HL-60 (cell line): ENCODE measurements at regions not wholly inside any gene's neighbourhood (a gene's known extent, or its start where the extent isn't known, plus 50 kb on each side); places are given as distances from the start of the nearest gene placed in this dataset.
"Not testable (repeated sequence)": the region's sequence is repeated elsewhere in the genome, so short reads cannot be mapped to it uniquely, and the experiment has no call there.

Experiments
- DNase-seq, 2 experiments: peaks; one replicate each; pipeline ENCODE4 v3.0.0-alpha.2; 2010 to 2020; ENCODE audit warnings: low read depth in 1 of 2, low spot score in 1 of 2
- H3K27ac ChIP-seq: fragments of 250-450 bp; sonication (Bioruptor Pico); replicated peaks from 2 replicates; pipeline ENCODE4 v1.5.1; 2020; ENCODE audit warnings: mild to moderate bottlenecking, moderate library complexity
- H3K27me3 ChIP-seq: fragments of 250-450 bp; sonication (Bioruptor Pico); 2 replicates; pipeline ENCODE4 v1.5.1; 2021; ENCODE audit warnings: mild to moderate bottlenecking, moderate library complexity; ENCODE audit not compliant: insufficient read depth, poor library complexity, severe bottlenecking
- H3K4me3 ChIP-seq: replicated peaks from 2 replicates; pipeline ENCODE4 v1.5.1; 2011; ENCODE audit warnings: mild to moderate bottlenecking, control low read depth, low read length; ENCODE audit not compliant: insufficient read depth
- GABPA ChIP-seq: IDR thresholded peaks from 2 replicates; pipeline ENCODE4 v1.6.1; 2012; ENCODE audit warnings: low read depth
- POLR2AphosphoS5 ChIP-seq: IDR thresholded peaks from 2 replicates; pipeline ENCODE4 v1.6.1; 2012; ENCODE audit warnings: low read depth
- SPI1 ChIP-seq: IDR thresholded peaks from 2 replicates; pipeline ENCODE4 v1.6.1; 2012; ENCODE audit warnings: low read depth, mild to moderate bottlenecking, borderline replicate concordance
- TF ChIP-seq, protein P1 (sequence below): IDR thresholded peaks from 2 replicates; pipeline ENCODE4 v1.6.1; 2012; ENCODE audit warnings: low read depth; ENCODE audit not compliant: insufficient replicate concordance
- TF ChIP-seq, protein P2 (sequence below): IDR thresholded peaks from one replicate; pipeline ENCODE4 v1.5.1; 2011; ENCODE audit warnings: low read length, control low read depth, inconsistent platforms; ENCODE audit not compliant: insufficient read depth

DNA sequence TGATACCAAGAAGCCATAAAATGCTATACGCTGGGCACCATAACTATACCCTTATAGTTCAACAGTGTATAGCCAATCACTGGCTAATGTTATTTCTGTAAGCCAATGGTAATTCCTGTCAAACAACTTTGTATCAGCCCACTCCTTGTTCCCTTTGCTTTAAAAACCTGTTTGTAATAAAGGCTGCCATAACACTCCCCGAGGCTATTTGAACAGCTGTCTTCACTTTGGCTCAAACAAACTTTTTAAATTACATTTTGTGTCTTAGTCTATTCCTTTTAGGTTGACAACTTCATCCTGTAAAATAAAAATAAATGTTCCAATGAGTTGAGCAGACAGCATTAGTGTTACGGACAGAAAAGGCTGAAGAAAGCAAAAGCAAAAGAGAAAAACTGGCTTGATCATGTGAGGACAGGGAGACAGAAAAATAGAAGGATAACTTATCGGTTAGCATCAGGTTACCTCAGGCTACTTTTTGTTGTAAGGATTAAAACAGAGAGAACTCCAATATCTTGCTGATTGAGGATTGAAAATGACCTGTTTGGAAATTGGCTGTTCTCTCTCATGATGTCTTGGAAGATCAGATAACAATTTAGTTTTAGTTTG, 95.0 kb downstream of the AASDHPPT start:
- H3K27me3 ChIP-seq = no peaks in the 10 kb centered on the region
- H3K27ac ChIP-seq = no peak overlapping the region
- DNase-seq = no peak
- TF ChIP-seq, protein P1, sequence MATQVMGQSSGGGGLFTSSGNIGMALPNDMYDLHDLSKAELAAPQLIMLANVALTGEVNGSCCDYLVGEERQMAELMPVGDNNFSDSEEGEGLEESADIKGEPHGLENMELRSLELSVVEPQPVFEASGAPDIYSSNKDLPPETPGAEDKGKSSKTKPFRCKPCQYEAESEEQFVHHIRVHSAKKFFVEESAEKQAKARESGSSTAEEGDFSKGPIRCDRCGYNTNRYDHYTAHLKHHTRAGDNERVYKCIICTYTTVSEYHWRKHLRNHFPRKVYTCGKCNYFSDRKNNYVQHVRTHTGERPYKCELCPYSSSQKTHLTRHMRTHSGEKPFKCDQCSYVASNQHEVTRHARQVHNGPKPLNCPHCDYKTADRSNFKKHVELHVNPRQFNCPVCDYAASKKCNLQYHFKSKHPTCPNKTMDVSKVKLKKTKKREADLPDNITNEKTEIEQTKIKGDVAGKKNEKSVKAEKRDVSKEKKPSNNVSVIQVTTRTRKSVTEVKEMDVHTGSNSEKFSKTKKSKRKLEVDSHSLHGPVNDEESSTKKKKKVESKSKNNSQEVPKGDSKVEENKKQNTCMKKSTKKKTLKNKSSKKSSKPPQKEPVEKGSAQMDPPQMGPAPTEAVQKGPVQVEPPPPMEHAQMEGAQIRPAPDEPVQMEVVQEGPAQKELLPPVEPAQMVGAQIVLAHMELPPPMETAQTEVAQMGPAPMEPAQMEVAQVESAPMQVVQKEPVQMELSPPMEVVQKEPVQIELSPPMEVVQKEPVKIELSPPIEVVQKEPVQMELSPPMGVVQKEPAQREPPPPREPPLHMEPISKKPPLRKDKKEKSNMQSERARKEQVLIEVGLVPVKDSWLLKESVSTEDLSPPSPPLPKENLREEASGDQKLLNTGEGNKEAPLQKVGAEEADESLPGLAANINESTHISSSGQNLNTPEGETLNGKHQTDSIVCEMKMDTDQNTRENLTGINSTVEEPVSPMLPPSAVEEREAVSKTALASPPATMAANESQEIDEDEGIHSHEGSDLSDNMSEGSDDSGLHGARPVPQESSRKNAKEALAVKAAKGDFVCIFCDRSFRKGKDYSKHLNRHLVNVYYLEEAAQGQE = no peak
- TF ChIP-seq, protein P2, sequence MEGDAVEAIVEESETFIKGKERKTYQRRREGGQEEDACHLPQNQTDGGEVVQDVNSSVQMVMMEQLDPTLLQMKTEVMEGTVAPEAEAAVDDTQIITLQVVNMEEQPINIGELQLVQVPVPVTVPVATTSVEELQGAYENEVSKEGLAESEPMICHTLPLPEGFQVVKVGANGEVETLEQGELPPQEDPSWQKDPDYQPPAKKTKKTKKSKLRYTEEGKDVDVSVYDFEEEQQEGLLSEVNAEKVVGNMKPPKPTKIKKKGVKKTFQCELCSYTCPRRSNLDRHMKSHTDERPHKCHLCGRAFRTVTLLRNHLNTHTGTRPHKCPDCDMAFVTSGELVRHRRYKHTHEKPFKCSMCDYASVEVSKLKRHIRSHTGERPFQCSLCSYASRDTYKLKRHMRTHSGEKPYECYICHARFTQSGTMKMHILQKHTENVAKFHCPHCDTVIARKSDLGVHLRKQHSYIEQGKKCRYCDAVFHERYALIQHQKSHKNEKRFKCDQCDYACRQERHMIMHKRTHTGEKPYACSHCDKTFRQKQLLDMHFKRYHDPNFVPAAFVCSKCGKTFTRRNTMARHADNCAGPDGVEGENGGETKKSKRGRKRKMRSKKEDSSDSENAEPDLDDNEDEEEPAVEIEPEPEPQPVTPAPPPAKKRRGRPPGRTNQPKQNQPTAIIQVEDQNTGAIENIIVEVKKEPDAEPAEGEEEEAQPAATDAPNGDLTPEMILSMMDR = no peak
- TF ChIP-seq POLR2AphosphoS5 = no peak
- no peak for TF ChIP-seq SPI1
- no peak for TF ChIP-seq GABPA
- H3K4me3 ChIP-seq = no peak overlapping the region

DNA sequence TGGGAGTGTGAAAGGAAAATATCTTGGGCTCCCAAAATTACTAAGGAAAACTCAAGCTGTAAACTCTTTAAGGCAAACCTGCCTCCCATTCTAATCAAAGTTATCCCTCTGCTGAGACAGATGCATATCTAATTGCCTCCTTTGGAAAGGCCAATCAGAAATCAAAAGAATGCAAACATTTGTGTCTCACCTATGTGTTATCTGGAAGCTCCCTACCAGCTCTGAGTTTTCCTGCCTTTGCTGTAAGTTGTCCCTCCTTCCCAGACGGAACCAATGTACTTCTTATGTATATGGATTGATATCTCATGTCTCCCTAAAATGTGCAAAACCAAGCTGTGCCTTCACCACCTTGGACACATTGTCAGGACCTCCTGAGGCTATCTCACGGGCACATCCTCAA, 95.8 kb downstream of the AASDHPPT start:
- TF ChIP-seq, protein P1 = no peak
- TF ChIP-seq, protein P2 = no peak
- TF ChIP-seq SPI1 = no peak
- Histone ChIP-seq H3K27me3 (no peaks in the 10 kb centered on the region), H3K4me3 (no peak overlapping the region)

DNA sequence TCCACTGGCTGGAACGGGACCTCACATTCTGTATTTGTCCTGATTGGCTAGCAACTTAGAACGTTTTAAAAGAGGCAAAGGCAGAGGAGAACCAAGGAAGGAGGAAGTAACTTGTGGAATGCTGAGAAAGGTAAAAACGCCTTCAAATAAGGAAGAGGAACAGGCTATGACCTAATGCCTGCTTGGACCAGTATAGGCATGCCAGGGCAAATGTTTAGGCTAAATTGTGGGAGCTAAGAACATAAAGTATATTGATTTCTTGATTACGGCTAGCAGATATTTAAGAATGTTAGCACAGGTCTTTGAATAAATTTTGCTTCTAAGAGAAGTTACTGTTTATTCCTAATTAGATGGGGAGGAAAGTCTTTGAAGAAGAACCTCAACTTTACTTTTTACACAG, 96.5 kb downstream of the AASDHPPT start:
- not testable (repeated sequence) for H3K4me3 ChIP-seq, DNase-seq, H3K27ac ChIP-seq, H3K27me3 ChIP-seq

More for the DNA sequence above, 95.8 kb downstream of the AASDHPPT start:
- H3K27ac ChIP-seq = no peak overlapping the region
- no peak for DNase-seq

DNA sequence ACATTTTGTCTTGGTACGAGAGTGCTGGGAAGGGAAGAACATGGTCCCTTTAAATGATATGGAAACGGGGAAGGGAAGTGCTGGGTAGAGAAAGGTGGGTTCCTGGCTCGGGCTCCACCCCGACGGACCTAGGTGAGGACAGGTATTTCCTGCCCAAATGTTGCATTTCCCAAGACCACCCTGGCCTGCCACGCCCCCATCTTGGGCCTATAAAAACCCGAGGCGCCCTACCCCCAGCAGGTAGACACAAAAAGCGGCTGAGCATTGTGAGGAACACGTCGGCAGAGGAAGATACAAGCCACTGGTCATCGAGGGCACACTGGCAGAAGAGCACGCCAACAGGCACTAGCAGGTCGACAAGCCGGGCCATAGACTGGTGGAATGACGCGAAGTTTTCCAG, 99.4 kb downstream of the AASDHPPT start:
- TF ChIP-seq SPI1 = no peak
- TF ChIP-seq, protein P2 = no peak
- no peak for TF ChIP-seq POLR2AphosphoS5
- TF ChIP-seq, protein P1 = no peak
- no peak for TF ChIP-seq GABPA
- no peak overlapping the region for H3K4me3 ChIP-seq
- no peaks in the 10 kb centered on the region for H3K27me3 ChIP-seq
- no peak overlapping the region for H3K27ac ChIP-seq
- no peak for DNase-seq
